GM19035 (cell line): ENCODE measurements at regions not wholly inside any gene's neighbourhood (a gene's known extent, or its start where the extent isn't known, plus 50 kb on each side); places are given as distances from the start of the nearest gene placed in this dataset.

Source experiments
- ATAC-seq: cut with Tn5 transposase; IDR thresholded peaks from one replicate; pipeline ENCODE4 v1.9.1; 2021; ENCODE audit not compliant: unreplicated experiment

GRCh38 chr6:137688230-137688971, 178.7 kb upstream of the TNFAIP3 start:
- ATAC-seq, result no peak

- no peak for ATAC-seq
These were observed 177.7 kb upstream of the TNFAIP3 start for GRCh38 chr6:137689377-137689776.

- ATAC-seq, result no peak
These were observed 177.0 kb upstream of the TNFAIP3 start for GRCh38 chr6:137690034-137690433.

- ATAC-seq, result no peak
These were observed 176.3 kb upstream of the TNFAIP3 start for GRCh38 chr6:137690721-137691120.

- no peak for ATAC-seq
These were observed 174.8 kb upstream of the TNFAIP3 start for GRCh38 chr6:137692308-137692707.

- no peak for ATAC-seq
These were observed 174.3 kb upstream of the TNFAIP3 start for GRCh38 chr6:137692806-137693205.

- no peak for ATAC-seq
These were observed 173.3 kb upstream of the TNFAIP3 start for GRCh38 chr6:137693711-137694110.

GRCh38 chr6:137696765-137697164, 170.3 kb upstream of the TNFAIP3 start:
- no peak for ATAC-seq

GRCh38 chr6:137697267-137697938, 169.7 kb upstream of the TNFAIP3 start:
- ATAC-seq, result no peak

GRCh38 chr6:137698636-137699030, 168.4 kb upstream of the TNFAIP3 start:
- ATAC-seq, result no peak

- ATAC-seq, result no peak
These were observed 167.9 kb upstream of the TNFAIP3 start for GRCh38 chr6:137699031-137699683.

- no peak for ATAC-seq
These were observed 166.9 kb upstream of the TNFAIP3 start for GRCh38 chr6:137700161-137700560.

GRCh38 chr6:137700751-137701477, 166.1 kb upstream of the TNFAIP3 start:
- ATAC-seq, result no peak

- ATAC-seq, result no peak
These were observed 165.1 kb upstream of the TNFAIP3 start for GRCh38 chr6:137701942-137702341.

- no peak for ATAC-seq
These were observed 164.2 kb upstream of the TNFAIP3 start for GRCh38 chr6:137702791-137703424.

- ATAC-seq, result no peak
These were observed 162.3 kb upstream of the TNFAIP3 start for GRCh38 chr6:137704802-137705159.

- ATAC-seq, result no peak
These were observed 161.6 kb upstream of the TNFAIP3 start for GRCh38 chr6:137705160-137706082.

GRCh38 chr6:137706083-137706750, 160.8 kb upstream of the TNFAIP3 start:
- ATAC-seq, result no peak

GRCh38 chr6:137707038-137707589, 159.9 kb upstream of the TNFAIP3 start:
- no peak for ATAC-seq
